ENCODE measurements at regions not wholly inside any gene's neighbourhood (a gene's known extent, or its start where the extent isn't known, plus 50 kb on each side); places are given as distances from the start of the nearest gene placed in this dataset.

- no peak overlapping the region for H3K27ac ChIP-seq (ENCODE audit: low read depth, low read length)
- H3K79me2 ChIP-seq (ENCODE audit: control insufficient read depth, insufficient read depth, low read length, unreplicated experiment) = no peaks in the 10 kb centered on the region
- H3K36me3 ChIP-seq (ENCODE audit: insufficient read depth, low read length) = no peaks in the 10 kb centered on the region
- H3K4me3 ChIP-seq (ENCODE audit: low read depth, low read length) = no peak overlapping the region
- no peak overlapping the region for H2AFZ ChIP-seq (ENCODE audit: low read length, unreplicated experiment)
- no peaks in the 10 kb centered on the region for H3K4me1 ChIP-seq (ENCODE audit: control insufficient read depth, insufficient read depth, low read length, unreplicated experiment)
- H3K27me3 ChIP-seq (ENCODE audit: insufficient read depth, low read length) = no peaks in the 10 kb centered on the region
Measured at GRCh38 chr2:81467096-81467495, 1162.5 kb upstream of the LRRTM1 start.

- Histone ChIP-seq H3K27me3 (ENCODE audit: insufficient read depth, low read length) (no peaks in the 10 kb centered on the region), H3K36me3 (ENCODE audit: insufficient read depth, low read length) (no peaks in the 10 kb centered on the region), H2AFZ (ENCODE audit: low read length, unreplicated experiment) (no peak overlapping the region), H3K4me1 (ENCODE audit: control insufficient read depth, insufficient read depth, low read length, unreplicated experiment) (no peaks in the 10 kb centered on the region), H3K27ac (ENCODE audit: low read depth, low read length) (no peak overlapping the region), H3K79me2 (ENCODE audit: control insufficient read depth, insufficient read depth, low read length, unreplicated experiment) (no peaks in the 10 kb centered on the region), H3K4me3 (ENCODE audit: low read depth, low read length) (no peak overlapping the region)
Measured at GRCh38 chr2:81462420-81462819, 1157.9 kb upstream of the LRRTM1 start.

GRCh38 chr2:81445176-81445575, 1140.6 kb upstream of the LRRTM1 start:
- Histone ChIP-seq H3K79me2 (ENCODE audit: control insufficient read depth, insufficient read depth, low read length, unreplicated experiment) (no peaks in the 10 kb centered on the region), H3K36me3 (ENCODE audit: insufficient read depth, low read length) (no peaks in the 10 kb centered on the region), H3K4me1 (ENCODE audit: control insufficient read depth, insufficient read depth, low read length, unreplicated experiment) (no peaks in the 10 kb centered on the region), H3K27me3 (ENCODE audit: insufficient read depth, low read length) (no peaks in the 10 kb centered on the region), H2AFZ (ENCODE audit: low read length, unreplicated experiment) (no peak overlapping the region), H3K4me3 (ENCODE audit: low read depth, low read length) (no peak overlapping the region), H3K27ac (ENCODE audit: low read depth, low read length) (no peak overlapping the region)

GRCh38 chr2:81437456-81438000, 1133.0 kb upstream of the LRRTM1 start:
- Histone ChIP-seq H3K36me3 (ENCODE audit: insufficient read depth, low read length) (no peaks in the 10 kb centered on the region), H2AFZ (ENCODE audit: low read length, unreplicated experiment) (no peak overlapping the region), H3K4me1 (ENCODE audit: control insufficient read depth, insufficient read depth, low read length, unreplicated experiment) (no peaks in the 10 kb centered on the region), H3K27me3 (ENCODE audit: insufficient read depth, low read length) (no peaks in the 10 kb centered on the region), H3K4me3 (ENCODE audit: low read depth, low read length) (no peak overlapping the region), H3K79me2 (ENCODE audit: control insufficient read depth, insufficient read depth, low read length, unreplicated experiment) (no peaks in the 10 kb centered on the region), H3K27ac (ENCODE audit: low read depth, low read length) (no peak overlapping the region)

GRCh38 chr2:81436256-81436655, 1131.7 kb upstream of the LRRTM1 start:
- Histone ChIP-seq H3K4me1 (ENCODE audit: control insufficient read depth, insufficient read depth, low read length, unreplicated experiment) (no peaks in the 10 kb centered on the region), H3K27me3 (ENCODE audit: insufficient read depth, low read length) (no peaks in the 10 kb centered on the region), H3K27ac (ENCODE audit: low read depth, low read length) (no peak overlapping the region), H3K79me2 (ENCODE audit: control insufficient read depth, insufficient read depth, low read length, unreplicated experiment) (no peaks in the 10 kb centered on the region), H3K36me3 (ENCODE audit: insufficient read depth, low read length) (no peaks in the 10 kb centered on the region), H2AFZ (ENCODE audit: low read length, unreplicated experiment) (no peak overlapping the region), H3K4me3 (ENCODE audit: low read depth, low read length) (no peak overlapping the region)

- no peaks in the 10 kb centered on the region for H3K27me3 ChIP-seq (ENCODE audit: insufficient read depth, low read length)
- no peak overlapping the region for H2AFZ ChIP-seq (ENCODE audit: low read length, unreplicated experiment)
- H3K36me3 ChIP-seq (ENCODE audit: insufficient read depth, low read length) = no peaks in the 10 kb centered on the region
- no peaks in the 10 kb centered on the region for H3K4me1 ChIP-seq (ENCODE audit: control insufficient read depth, insufficient read depth, low read length, unreplicated experiment)
- no peaks in the 10 kb centered on the region for H3K79me2 ChIP-seq (ENCODE audit: control insufficient read depth, insufficient read depth, low read length, unreplicated experiment)
- no peak overlapping the region for H3K27ac ChIP-seq (ENCODE audit: low read depth, low read length)
- H3K4me3 ChIP-seq (ENCODE audit: low read depth, low read length) = no peak overlapping the region
Measured at GRCh38 chr2:81412681-81413080, 1108.1 kb upstream of the LRRTM1 start.

GRCh38 chr2:81403508-81403907, 1099.0 kb upstream of the LRRTM1 start:
- H3K4me3 ChIP-seq (ENCODE audit: low read depth, low read length) = no peak overlapping the region
- H3K27ac ChIP-seq (ENCODE audit: low read depth, low read length) = no peak overlapping the region
- H3K79me2 ChIP-seq (ENCODE audit: control insufficient read depth, insufficient read depth, low read length, unreplicated experiment) = no peaks in the 10 kb centered on the region
- H2AFZ ChIP-seq (ENCODE audit: low read length, unreplicated experiment) = no peak overlapping the region
- no peaks in the 10 kb centered on the region for H3K4me1 ChIP-seq (ENCODE audit: control insufficient read depth, insufficient read depth, low read length, unreplicated experiment)
- H3K36me3 ChIP-seq (ENCODE audit: insufficient read depth, low read length) = no peaks in the 10 kb centered on the region
- no peaks in the 10 kb centered on the region for H3K27me3 ChIP-seq (ENCODE audit: insufficient read depth, low read length)

- Histone ChIP-seq H3K27me3 (ENCODE audit: insufficient read depth, low read length) (no peaks in the 10 kb centered on the region), H3K4me3 (ENCODE audit: low read depth, low read length) (no peak overlapping the region), H3K4me1 (ENCODE audit: control insufficient read depth, insufficient read depth, low read length, unreplicated experiment) (no peaks in the 10 kb centered on the region), H3K79me2 (ENCODE audit: control insufficient read depth, insufficient read depth, low read length, unreplicated experiment) (no peaks in the 10 kb centered on the region), H3K27ac (ENCODE audit: low read depth, low read length) (no peak overlapping the region), H3K36me3 (ENCODE audit: insufficient read depth, low read length) (no peaks in the 10 kb centered on the region), H2AFZ (ENCODE audit: low read length, unreplicated experiment) (no peak overlapping the region)
Measured at GRCh38 chr2:81396417-81397019, 1092.0 kb upstream of the LRRTM1 start.

GRCh38 chr2:81395746-81396145, 1091.2 kb upstream of the LRRTM1 start:
- no peak overlapping the region for H3K27ac ChIP-seq (ENCODE audit: low read depth, low read length)
- H3K4me1 ChIP-seq (ENCODE audit: control insufficient read depth, insufficient read depth, low read length, unreplicated experiment) = no peaks in the 10 kb centered on the region
- no peaks in the 10 kb centered on the region for H3K79me2 ChIP-seq (ENCODE audit: control insufficient read depth, insufficient read depth, low read length, unreplicated experiment)
- H3K4me3 ChIP-seq (ENCODE audit: low read depth, low read length) = no peak overlapping the region
- no peaks in the 10 kb centered on the region for H3K27me3 ChIP-seq (ENCODE audit: insufficient read depth, low read length)
- H2AFZ ChIP-seq (ENCODE audit: low read length, unreplicated experiment) = no peak overlapping the region
- no peaks in the 10 kb centered on the region for H3K36me3 ChIP-seq (ENCODE audit: insufficient read depth, low read length)

GRCh38 chr2:81389203-81389602, 1084.7 kb upstream of the LRRTM1 start:
- Histone ChIP-seq H3K36me3 (ENCODE audit: insufficient read depth, low read length) (no peaks in the 10 kb centered on the region), H3K4me1 (ENCODE audit: control insufficient read depth, insufficient read depth, low read length, unreplicated experiment) (no peaks in the 10 kb centered on the region), H3K4me3 (ENCODE audit: low read depth, low read length) (no peak overlapping the region), H2AFZ (ENCODE audit: low read length, unreplicated experiment) (no peak overlapping the region), H3K27ac (ENCODE audit: low read depth, low read length) (no peak overlapping the region), H3K79me2 (ENCODE audit: control insufficient read depth, insufficient read depth, low read length, unreplicated experiment) (no peaks in the 10 kb centered on the region), H3K27me3 (ENCODE audit: insufficient read depth, low read length) (no peaks in the 10 kb centered on the region)

GRCh38 chr2:81363800-81364199, 1059.2 kb upstream of the LRRTM1 start:
- no peaks in the 10 kb centered on the region for H3K79me2 ChIP-seq (ENCODE audit: control insufficient read depth, insufficient read depth, low read length, unreplicated experiment)
- no peaks in the 10 kb centered on the region for H3K36me3 ChIP-seq (ENCODE audit: insufficient read depth, low read length)
- H3K4me3 ChIP-seq (ENCODE audit: low read depth, low read length) = no peak overlapping the region
- H3K27ac ChIP-seq (ENCODE audit: low read depth, low read length) = no peak overlapping the region
- H2AFZ ChIP-seq (ENCODE audit: low read length, unreplicated experiment) = no peak overlapping the region
- no peaks in the 10 kb centered on the region for H3K27me3 ChIP-seq (ENCODE audit: insufficient read depth, low read length)
- no peaks in the 10 kb centered on the region for H3K4me1 ChIP-seq (ENCODE audit: control insufficient read depth, insufficient read depth, low read length, unreplicated experiment)
